ENCODE measurements at regions not wholly inside any gene's neighbourhood (a gene's known extent, or its start where the extent isn't known, plus 50 kb on each side); places are given as distances from the start of the nearest gene placed in this dataset.

GRCh38 chr17:59456923-59457615 is 108.3 kb upstream of the DHX40 start:
- TF ChIP-seq CTCF (IDR thresholded peaks at IDR 0.05 in 8 of 11, conservative IDR thresholded peaks at IDR 0.05 in 3 of 11), result no peak
- no peak for TF ChIP-seq POLR2AphosphoS5 (IDR thresholded peaks at IDR 0.05)
- no peak for TF ChIP-seq POLR2A (IDR thresholded peaks at IDR 0.05)
